ENCODE measurements at regions not wholly inside any gene's neighbourhood (a gene's known extent, or its start where the extent isn't known, plus 50 kb on each side); places are given as distances from the start of the nearest gene placed in this dataset.

GRCh38 chr14:65261946-65262345 lies 150.6 kb upstream of the FUT8 start:
- H3K36me3 Mint-ChIP-seq (ENCODE audit: low read depth), result no peaks in the 10 kb centered on the region
- TF ChIP-seq, protein P1, sequence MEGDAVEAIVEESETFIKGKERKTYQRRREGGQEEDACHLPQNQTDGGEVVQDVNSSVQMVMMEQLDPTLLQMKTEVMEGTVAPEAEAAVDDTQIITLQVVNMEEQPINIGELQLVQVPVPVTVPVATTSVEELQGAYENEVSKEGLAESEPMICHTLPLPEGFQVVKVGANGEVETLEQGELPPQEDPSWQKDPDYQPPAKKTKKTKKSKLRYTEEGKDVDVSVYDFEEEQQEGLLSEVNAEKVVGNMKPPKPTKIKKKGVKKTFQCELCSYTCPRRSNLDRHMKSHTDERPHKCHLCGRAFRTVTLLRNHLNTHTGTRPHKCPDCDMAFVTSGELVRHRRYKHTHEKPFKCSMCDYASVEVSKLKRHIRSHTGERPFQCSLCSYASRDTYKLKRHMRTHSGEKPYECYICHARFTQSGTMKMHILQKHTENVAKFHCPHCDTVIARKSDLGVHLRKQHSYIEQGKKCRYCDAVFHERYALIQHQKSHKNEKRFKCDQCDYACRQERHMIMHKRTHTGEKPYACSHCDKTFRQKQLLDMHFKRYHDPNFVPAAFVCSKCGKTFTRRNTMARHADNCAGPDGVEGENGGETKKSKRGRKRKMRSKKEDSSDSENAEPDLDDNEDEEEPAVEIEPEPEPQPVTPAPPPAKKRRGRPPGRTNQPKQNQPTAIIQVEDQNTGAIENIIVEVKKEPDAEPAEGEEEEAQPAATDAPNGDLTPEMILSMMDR (IDR thresholded peaks at IDR 0.05), result no peak
- H3K27ac Mint-ChIP-seq, result no peak overlapping the region
- no peak overlapping the region for H3K4me3 Mint-ChIP-seq
- DNase-seq (no peak), ATAC-seq (no peak)
- intact Hi-C loops (cut with micrococcal nuclease), result no loop called here
- CTCF ChIA-PET, result interaction anchor here (1.1 to 1.2 kb wide), 2 partner anchors 12 to 20 kb away, joined by 3 read pairs; no protein-coding TSS in a partner anchor
- H3K4me1 Mint-ChIP-seq (ENCODE audit: low read depth), result peaks cover 9% of the 10 kb centered on the region
- no peaks in the 10 kb centered on the region for H3K27me3 Mint-ChIP-seq
- POLR2A ChIA-PET, result interaction anchor here (0.9 to 1.2 kb wide), 2 partner anchors 20 to 150 kb away, joined by 3 read pairs; no protein-coding TSS in a partner anchor
- peaks cover 9% of the 10 kb centered on the region for H3K9me3 Mint-ChIP-seq

- Mint-ChIP-seq H3K27me3 (no peaks in the 10 kb centered on the region), H3K27ac (no peak overlapping the region), H3K36me3 (ENCODE audit: low read depth) (peaks cover 1% of the 10 kb centered on the region), H3K4me1 (ENCODE audit: low read depth) (peaks cover 11% of the 10 kb centered on the region), H3K4me3 (no peak overlapping the region), H3K9me3 (peaks cover 12% of the 10 kb centered on the region)
- POLR2A ChIA-PET, result no interaction called here
- intact Hi-C loops (cut with micrococcal nuclease), result no loop called here
- TF ChIP-seq, protein P1 (IDR thresholded peaks at IDR 0.05), result no peak
- CTCF ChIA-PET, result no interaction called here
- ATAC-seq, result no peak
- DNase-seq, result no peak
Observed at GRCh38 chr14:65263177-65263788, 149.2 kb upstream of the FUT8 start.

- ChIA-PET CTCF (no interaction called here), POLR2A (interaction anchor here (1.7 kb wide), 1 partner anchor 18 kb away, joined by 4 read pairs; no protein-coding TSS in a partner anchor)
- Mint-ChIP-seq H3K27me3 (no peaks in the 10 kb centered on the region), H3K4me3 (no peak overlapping the region), H3K36me3 (ENCODE audit: low read depth) (peaks cover 1% of the 10 kb centered on the region), H3K4me1 (ENCODE audit: low read depth) (peaks cover 11% of the 10 kb centered on the region), H3K27ac (no peak overlapping the region), H3K9me3 (peaks cover 3% of the 10 kb centered on the region)
- ATAC-seq (no peak), DNase-seq (no peak)
- TF ChIP-seq, protein P1 (IDR thresholded peaks at IDR 0.05), result no peak
- intact Hi-C loops (cut with micrococcal nuclease), result no loop called here
Observed at GRCh38 chr14:65267856-65268255, 144.7 kb upstream of the FUT8 start.

GRCh38 chr14:65268594-65268993 lies 143.9 kb upstream of the FUT8 start:
- ATAC-seq (no peak), DNase-seq (no peak)
- H3K27me3 Mint-ChIP-seq, result no peaks in the 10 kb centered on the region
- POLR2A ChIA-PET, result interaction anchor here (1.7 kb wide), 1 partner anchor 19 kb away, joined by 4 read pairs; no protein-coding TSS in a partner anchor
- intact Hi-C loops (cut with micrococcal nuclease), result no loop called here
- TF ChIP-seq, protein P1 (IDR thresholded peaks at IDR 0.05), result no peak
- H3K4me1 Mint-ChIP-seq (ENCODE audit: low read depth), result peaks cover 11% of the 10 kb centered on the region
- H3K4me3 Mint-ChIP-seq, result no peak overlapping the region
- CTCF ChIA-PET, result interaction anchor here (1.2 to 1.5 kb wide), 2 partner anchors 10 to 22 kb away, joined by 3 to 5 read pairs; no protein-coding TSS in a partner anchor
- no peak overlapping the region for H3K27ac Mint-ChIP-seq
- H3K36me3 Mint-ChIP-seq (ENCODE audit: low read depth), result peaks cover 1% of the 10 kb centered on the region
- peaks cover 3% of the 10 kb centered on the region for H3K9me3 Mint-ChIP-seq

DNA sequence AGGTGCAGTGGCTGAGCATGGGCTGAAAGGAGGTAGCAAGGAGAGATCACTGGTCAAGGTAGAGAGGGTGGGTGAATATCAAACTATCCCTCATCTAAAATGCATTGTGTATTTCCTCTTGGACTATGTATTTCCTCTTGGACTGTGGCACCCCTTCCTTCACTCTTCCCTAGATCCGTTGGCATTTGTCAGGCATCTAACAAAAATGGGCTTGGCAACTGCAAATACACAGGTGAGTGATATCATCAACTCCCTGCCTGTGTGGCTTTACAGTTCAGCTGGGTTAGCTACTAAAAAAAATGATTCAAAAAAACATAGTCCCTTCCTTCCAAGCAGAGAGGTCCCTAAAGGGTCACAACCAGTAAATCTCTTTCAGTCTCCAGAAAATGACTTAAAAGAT lies 142.8 kb upstream of the FUT8 start:
- no peak overlapping the region for H3K4me3 Mint-ChIP-seq
- H3K4me1 Mint-ChIP-seq (ENCODE audit: low read depth), result peaks cover 11% of the 10 kb centered on the region
- TF ChIP-seq, protein P1 (IDR thresholded peaks at IDR 0.05), result no peak
- POLR2A ChIA-PET, result no interaction called here
- DNase-seq (no peak), ATAC-seq (no peak)
- no peaks in the 10 kb centered on the region for H3K27me3 Mint-ChIP-seq
- intact Hi-C loops (cut with micrococcal nuclease), result no loop called here
- H3K27ac Mint-ChIP-seq, result no peak overlapping the region
- CTCF ChIA-PET, result interaction anchor here (1.2 to 1.5 kb wide), 2 partner anchors 9 to 23 kb away, joined by 3 to 5 read pairs; no protein-coding TSS in a partner anchor
- H3K36me3 Mint-ChIP-seq (ENCODE audit: low read depth), result peaks cover 1% of the 10 kb centered on the region
- peaks cover 3% of the 10 kb centered on the region for H3K9me3 Mint-ChIP-seq
